ENCODE measurements at regions not wholly inside any gene's neighbourhood (a gene's known extent, or its start where the extent isn't known, plus 50 kb on each side); places are given as distances from the start of the nearest gene placed in this dataset.

DNA sequence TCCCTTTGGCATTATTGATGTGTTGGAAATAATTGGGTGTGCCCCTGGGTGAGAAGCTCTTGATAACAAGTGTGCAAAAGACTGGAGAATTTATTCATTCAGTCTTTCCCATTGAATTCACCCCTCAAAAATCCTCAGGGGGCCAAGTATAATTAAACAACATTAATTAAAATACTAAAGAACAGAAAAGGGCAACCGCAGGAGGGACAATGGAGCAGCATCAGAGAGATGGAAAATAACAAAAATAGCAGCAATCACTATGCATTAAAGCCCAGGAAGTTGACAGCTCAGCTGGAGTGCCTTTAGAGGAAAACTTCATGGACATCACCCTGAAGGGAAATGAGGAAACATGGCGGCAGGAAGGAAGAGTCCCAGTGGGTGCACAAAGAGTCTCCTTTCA, 227.6 kb downstream of the MINAR1 start:
- H3K27ac ChIP-seq: no peak overlapping the region
- CTCF ChIA-PET: no interaction called here
- TF ChIP-seq, protein P1, sequence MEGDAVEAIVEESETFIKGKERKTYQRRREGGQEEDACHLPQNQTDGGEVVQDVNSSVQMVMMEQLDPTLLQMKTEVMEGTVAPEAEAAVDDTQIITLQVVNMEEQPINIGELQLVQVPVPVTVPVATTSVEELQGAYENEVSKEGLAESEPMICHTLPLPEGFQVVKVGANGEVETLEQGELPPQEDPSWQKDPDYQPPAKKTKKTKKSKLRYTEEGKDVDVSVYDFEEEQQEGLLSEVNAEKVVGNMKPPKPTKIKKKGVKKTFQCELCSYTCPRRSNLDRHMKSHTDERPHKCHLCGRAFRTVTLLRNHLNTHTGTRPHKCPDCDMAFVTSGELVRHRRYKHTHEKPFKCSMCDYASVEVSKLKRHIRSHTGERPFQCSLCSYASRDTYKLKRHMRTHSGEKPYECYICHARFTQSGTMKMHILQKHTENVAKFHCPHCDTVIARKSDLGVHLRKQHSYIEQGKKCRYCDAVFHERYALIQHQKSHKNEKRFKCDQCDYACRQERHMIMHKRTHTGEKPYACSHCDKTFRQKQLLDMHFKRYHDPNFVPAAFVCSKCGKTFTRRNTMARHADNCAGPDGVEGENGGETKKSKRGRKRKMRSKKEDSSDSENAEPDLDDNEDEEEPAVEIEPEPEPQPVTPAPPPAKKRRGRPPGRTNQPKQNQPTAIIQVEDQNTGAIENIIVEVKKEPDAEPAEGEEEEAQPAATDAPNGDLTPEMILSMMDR (conservative IDR thresholded peaks at IDR 0.05; ENCODE audit: low read depth): no peak
- POLR2A ChIA-PET (ENCODE audit: low non-redundant PET): no interaction called here
- DNase-seq (ENCODE audit: low spot score): no peak

DNA sequence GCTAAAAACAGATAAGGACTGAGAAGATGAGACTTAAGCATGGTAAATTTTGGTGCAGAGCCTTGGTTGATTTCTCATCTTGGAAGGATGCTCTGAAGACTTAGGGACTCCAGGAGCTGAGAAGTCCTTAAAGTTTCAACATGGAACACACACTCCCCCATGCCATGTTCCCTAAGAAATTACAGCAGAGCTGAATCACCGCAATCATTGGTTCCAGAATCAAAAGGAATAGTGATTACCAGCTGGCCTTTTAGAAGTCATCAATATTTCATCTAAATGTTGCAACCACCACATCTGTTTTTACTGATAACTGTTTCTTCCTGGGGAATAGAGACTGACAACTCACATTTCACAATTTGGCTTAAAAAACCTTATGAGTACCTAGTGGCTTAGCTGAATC, 229.3 kb downstream of the MINAR1 start:
- no peak for DNase-seq (ENCODE audit: low spot score)
- H3K27ac ChIP-seq: no peak overlapping the region
- ChIA-PET CTCF (no interaction called here), POLR2A (ENCODE audit: low non-redundant PET) (no interaction called here)
- TF ChIP-seq, protein P1 (conservative IDR thresholded peaks at IDR 0.05; ENCODE audit: low read depth): no peak

DNA sequence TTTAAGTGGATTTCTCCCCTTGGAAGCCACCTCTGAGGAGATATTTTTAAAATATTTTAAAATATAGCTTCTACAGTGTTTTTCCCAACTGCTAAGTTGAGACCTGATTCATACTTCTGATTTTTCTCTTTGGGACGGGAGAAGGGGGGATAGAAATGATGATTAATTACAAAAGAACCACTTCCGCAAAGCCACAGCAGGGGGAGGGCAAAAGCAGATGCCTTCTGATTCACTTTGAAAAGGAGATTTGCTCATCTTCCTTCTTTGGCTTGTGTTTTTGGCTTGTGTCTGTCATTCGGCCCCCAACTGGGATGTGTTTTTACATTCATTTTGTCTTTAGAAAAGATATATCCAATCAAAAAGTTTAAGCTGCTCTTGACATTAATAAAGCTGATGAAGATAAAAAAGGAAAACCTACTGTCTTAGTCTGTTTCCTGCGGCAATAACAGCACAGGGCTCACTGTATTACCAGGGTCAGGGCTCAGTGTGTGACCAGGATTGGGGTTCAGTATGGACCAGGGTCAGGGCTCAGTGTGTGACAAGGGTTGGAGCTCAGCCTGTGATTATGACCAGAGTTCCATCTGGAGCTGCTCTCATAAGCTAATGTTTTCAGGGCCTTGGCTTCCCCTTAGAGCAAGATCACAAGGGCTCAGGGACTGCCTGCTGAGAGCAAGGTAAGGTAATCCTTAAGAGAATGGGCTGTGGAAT, 223.2 kb downstream of the MTHFS start:
- TF ChIP-seq, protein P1 (conservative IDR thresholded peaks at IDR 0.05; ENCODE audit: low read depth): no peak
- DNase-seq (ENCODE audit: low spot score): peak; percentile 51
- no peak overlapping the region for H3K27ac ChIP-seq
- ChIA-PET POLR2A (ENCODE audit: low non-redundant PET) (no interaction called here), CTCF (interaction anchor here (0.6 kb wide), 1 partner anchor 341 kb away, joined by 3 read pairs; no protein-coding TSS in a partner anchor)

DNA sequence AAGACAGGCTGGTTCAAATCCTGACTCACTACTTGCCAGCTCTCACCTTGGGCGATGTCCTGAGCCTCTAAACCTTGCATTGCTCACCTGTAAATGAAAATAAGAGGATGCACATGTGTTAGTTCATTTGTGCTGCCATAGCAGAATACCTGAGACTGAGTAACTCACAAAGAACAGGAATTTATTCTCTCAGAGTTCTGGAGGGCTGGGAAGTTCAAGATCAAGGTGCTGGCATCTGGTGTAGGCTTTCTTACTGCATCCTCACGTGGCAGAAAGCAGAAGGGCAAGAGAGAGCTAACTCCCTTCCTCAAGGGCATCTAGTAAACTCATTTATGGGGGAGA, 222.7 kb downstream of the MTHFS start:
- ChIA-PET CTCF (no interaction called here), POLR2A (ENCODE audit: low non-redundant PET) (no interaction called here)
- TF ChIP-seq, protein P1 (conservative IDR thresholded peaks at IDR 0.05; ENCODE audit: low read depth): no peak
- no peak for DNase-seq (ENCODE audit: low spot score)
- H3K27ac ChIP-seq: no peak overlapping the region

DNA sequence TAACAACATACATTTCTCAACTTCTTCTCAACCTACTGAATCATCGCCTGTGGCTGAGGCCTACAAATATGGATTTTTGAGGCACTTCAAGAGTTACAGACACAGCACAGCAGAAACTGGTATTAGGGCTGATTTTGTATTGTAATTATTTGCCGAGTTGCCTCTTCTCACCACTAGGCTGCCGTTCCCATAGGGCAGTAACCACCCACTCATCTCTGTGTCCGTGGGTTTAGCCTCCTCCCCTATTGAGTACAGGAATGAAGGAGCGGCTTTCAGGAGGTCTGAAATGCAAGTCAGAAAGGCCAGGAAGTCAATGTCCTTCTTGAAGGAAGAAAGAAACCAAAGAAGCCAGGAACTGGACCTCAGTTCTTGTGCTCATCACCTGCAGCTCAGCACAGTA, 220.8 kb downstream of the MTHFS start:
- TF ChIP-seq, protein P1 (conservative IDR thresholded peaks at IDR 0.05; ENCODE audit: low read depth): no peak
- ChIA-PET POLR2A (ENCODE audit: low non-redundant PET) (no interaction called here), CTCF (no interaction called here)
- no peak for DNase-seq (ENCODE audit: low spot score)
- no peak overlapping the region for H3K27ac ChIP-seq

DNA sequence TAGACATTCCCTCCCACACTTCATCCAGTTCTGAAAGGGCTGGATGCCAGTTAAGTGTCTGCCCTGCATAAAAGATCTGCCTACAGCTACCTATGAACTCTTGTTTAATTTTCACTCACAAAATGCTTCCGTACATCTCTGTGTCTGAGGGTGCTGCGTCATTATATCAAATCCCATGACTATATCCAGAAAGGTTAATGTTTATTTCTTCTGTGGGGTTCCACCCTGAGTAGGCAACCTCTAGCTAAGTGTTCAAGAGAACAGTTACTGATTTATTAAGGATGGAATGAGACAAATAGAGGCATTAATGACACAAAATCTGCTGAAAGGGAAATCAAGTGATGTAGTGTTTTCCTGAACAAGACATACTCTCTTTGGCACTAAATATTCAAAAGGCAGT, 220.2 kb downstream of the MTHFS start:
- no peak for DNase-seq (ENCODE audit: low spot score)
- TF ChIP-seq, protein P1 (conservative IDR thresholded peaks at IDR 0.05; ENCODE audit: low read depth): no peak
- no peak overlapping the region for H3K27ac ChIP-seq
- POLR2A ChIA-PET (ENCODE audit: low non-redundant PET): no interaction called here
- CTCF ChIA-PET: no interaction called here

All from RWPE1 (cell line).